Skin epidermis (tissue), 12 donors: ENCODE measurements at regions not wholly inside any gene's neighbourhood (a gene's known extent, or its start where the extent isn't known, plus 50 kb on each side); places are given as distances from the start of the nearest gene placed in this dataset.

Experiments
- H3K27ac ChIP-seq, 21 experiments: fragments of 200-600 bp; sonication (generic) in 11 of 21; one replicate each; pipeline ENCODE4 v1.5.0; 2020; ENCODE audit warnings: mild to moderate bottlenecking in 3 of 21, inconsistent platforms in 2 of 21, moderate library complexity in 2 of 21
- H3K4me3 ChIP-seq, 7 experiments: fragments of 200-600 bp; sonication (generic) in 2 of 7; one replicate each; pipeline ENCODE4 v1.5.0; 2020; ENCODE audit warnings: inconsistent platforms in 2 of 7, mild to moderate bottlenecking in 2 of 7, moderate library complexity in 1 of 7

DNA sequence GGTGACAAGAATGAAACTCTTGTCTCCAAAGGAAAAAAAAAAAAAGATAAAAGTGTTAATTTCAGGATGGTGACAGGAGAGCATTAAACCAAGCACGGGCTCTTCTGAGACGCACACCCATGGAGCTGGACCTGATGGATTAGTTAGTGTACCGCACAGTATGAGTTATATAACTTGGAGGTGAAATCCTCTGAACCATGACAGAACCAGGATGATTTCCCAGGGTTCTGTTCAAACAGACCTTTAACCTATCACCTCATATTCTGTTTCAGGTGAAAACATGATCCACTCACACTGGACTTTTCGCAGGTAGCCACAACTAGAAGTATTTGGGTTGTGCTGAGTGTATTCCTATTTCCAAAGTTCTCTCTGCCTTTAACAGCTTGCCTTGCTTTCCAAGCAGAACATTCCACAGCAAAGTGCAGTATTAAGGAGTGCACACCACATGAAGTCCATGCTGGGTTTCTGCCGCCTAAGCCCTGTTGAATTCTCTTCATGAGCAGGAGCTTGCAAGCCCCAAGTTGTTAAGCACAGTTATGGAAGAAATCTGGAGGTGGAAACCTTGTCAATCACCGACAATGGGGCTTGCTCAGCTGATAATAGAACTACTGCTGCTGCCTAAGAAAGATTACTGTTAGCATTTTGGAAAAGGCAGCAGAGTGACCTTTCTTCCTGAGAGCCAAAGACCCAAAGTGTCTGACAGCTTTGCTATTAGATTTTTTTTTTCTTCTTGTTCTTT, 461.7 kb downstream of the TLE1 start:
- Histone ChIP-seq H3K4me3 (no peak overlapping the region), H3K27ac (no peak overlapping the region)

DNA sequence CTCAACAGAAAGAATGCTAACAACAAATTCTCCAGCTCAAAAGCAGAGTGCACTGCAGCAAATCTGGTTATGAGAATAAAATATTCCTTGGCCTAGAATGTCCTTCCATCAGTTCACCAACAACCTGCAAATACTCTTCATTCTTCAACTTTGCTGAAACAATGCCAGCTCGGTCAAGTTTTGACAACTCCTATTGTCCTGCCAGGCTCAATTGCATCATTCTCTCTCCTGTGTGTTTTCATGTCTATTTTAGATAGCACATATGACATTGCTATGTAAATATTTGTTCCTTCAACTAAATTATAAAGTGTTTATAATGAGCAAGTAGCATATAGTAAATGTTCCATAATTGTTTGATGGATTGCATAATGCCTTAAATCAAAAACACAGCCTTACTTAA, 463.8 kb downstream of the TLE1 start:
- Histone ChIP-seq H3K4me3 (no peak overlapping the region), H3K27ac (no peak overlapping the region)

DNA sequence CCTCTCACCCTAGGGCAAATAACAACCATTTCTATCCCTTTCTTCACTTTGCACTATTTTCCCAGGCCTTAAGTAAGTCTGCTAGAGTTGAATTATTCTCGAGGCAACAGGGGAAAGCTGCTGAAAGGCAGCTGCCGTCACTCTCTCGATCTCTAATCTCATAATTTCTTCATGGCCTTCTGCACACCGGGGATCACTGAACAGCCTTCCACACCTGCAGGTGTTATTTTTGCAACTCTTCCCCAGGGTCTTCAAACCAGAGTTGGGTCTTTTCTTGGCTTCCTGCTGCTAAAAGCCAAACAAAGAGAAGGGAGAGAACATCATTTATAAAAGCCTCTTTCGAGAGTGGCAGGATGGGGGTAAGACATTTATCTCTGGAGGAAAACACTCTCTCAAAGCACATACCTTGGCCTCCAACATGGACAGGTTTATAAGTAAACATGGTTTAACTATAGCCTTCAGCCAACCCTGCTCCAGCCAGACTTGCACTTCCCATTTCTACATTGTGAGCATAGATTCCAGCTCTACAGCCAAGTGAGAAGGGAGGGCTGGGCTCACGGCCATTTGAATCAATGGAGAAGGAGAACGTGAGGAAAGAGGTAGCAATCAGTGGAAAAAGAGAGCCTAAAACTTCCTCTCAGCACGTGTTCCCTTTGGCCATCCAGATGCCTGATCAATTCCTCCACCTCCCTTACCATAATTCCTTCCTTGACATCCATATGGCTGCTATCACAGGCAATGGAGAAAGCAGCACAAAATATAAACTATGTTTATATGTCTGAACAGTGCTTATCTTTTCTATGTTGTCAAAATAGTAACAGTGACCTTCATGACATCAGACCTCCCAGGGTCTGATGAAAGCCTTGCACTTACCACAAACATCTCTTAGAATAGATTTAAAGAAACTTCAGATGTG, 464.9 kb downstream of the TLE1 start:
- H3K27ac ChIP-seq: peak overlapping the region in 1 of 21 experiments; percentile 30
- H3K4me3 ChIP-seq: no peak overlapping the region

DNA sequence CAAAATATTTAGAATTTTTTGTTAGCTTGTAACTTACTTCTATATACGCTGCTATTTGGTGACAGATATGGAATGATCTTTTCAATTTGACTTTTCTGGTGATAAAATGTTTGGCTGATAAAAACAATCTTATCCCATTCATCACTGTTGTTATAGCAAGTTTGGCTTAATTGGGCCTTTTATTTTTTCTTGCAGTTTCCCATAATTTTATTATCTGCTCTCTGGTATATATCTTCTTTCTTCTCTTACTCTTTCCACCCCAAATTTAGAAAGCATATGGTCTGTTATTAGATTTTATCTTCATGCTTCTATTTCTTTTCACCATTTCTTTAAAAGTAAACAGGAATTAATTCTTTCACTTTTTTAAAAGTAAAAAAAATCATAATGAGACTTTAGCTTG, 474.4 kb downstream of the TLE1 start:
- H3K4me3 ChIP-seq: no peak overlapping the region

DNA sequence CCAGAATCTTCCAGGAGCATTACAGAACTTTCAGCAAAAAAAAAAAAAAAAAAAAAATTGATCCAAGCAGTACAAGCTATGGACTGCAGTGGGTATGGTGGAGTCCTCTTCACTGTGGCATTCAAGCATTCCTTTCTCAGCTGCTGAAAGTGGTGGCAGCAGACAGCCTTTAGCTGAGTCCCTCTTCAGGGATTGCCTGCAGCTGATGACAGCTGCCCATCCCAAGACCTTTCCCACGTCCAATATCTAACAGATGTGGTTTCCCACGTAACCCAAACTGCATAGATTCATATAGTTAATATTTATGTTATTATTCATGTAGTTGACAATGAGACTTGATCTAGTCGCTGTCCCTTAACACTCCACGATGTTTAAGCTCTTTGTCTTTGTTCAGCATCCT, 475.9 kb downstream of the TLE1 start:
- H3K4me3 ChIP-seq: no peak overlapping the region
- no peak overlapping the region for H3K27ac ChIP-seq

More for the DNA sequence above, 474.4 kb downstream of the TLE1 start:
- no peak overlapping the region for H3K27ac ChIP-seq

DNA sequence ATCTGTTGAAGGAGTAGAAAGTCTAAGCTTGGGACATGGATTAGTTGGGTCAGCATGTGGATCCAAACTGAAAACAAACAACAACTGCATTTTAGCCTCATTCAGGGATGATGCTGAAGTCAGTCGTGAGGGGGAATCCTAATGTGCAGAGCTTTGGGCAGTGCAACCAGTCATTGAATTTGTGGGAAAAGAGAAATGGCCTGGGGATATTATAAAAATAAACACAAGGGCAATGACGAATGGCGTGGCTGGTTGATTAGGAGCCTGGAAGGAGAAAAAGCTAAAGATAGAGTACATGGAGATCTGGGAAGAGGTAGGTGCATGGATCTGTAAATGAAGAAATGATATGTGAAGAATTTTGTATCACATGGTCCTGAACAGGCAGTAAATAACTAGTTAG, 477.6 kb downstream of the TLE1 start:
- Histone ChIP-seq H3K4me3 (no peak overlapping the region), H3K27ac (no peak overlapping the region)

DNA sequence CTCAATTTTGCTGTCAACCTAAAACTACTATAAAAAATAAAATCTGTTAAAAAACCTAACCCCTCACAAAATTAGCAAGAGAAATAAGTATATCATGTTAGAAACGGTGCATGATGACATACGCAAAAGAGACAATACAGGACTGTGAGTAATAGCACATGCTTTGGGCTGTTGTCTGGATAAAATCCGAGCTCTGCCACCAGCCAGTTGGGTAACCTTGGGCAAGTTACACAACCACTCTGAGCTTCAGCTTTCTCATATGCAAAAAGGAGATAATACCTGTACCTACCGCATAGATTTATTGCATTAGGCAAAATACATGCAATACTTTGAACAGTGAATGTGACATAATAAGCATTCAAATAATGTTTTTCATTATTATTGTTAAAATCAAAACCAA, 481.7 kb downstream of the TLE1 start:
- no peak overlapping the region for H3K4me3 ChIP-seq
- no peak overlapping the region for H3K27ac ChIP-seq

DNA sequence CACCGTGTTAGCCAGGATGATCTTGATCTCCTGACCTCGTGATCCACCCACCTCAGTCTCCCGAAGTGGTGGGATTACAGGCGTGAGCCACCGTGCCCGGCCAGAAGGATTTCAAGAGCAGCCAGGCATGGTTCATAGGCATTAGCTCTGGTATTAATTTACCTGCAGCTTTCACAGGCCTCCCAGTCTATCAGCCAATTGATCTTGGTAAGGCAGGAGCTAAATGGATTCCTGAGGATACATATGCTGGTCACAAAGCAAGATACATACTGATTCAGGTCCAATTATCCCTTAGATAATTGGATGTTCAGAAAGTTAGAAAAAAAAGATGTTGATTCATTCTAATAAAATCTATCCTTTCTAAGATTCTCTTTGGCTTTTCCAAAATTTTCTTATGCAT, 487.1 kb downstream of the TLE1 start:
- Histone ChIP-seq H3K4me3 (no peak overlapping the region), H3K27ac (no peak overlapping the region)

DNA sequence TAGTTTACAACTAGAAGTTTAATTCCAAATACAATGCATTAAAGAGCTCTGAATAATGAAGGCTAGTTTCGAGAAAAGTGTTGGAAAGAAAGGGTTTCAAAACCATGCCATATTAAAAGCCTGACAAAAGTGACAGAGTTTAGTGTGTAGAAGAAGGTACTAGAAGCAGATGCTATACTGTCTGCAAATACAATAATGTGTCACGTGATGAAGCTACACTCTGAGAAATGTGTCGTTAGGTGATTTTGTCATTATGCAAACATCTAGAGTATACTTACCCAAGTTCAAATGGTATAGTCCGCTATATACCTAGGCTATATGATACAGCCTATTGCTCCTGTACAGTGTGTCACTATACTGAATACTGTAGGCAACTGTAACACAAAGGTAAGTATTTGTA, 494.1 kb downstream of the TLE1 start:
- H3K27ac ChIP-seq: no peak overlapping the region
- no peak overlapping the region for H3K4me3 ChIP-seq

DNA sequence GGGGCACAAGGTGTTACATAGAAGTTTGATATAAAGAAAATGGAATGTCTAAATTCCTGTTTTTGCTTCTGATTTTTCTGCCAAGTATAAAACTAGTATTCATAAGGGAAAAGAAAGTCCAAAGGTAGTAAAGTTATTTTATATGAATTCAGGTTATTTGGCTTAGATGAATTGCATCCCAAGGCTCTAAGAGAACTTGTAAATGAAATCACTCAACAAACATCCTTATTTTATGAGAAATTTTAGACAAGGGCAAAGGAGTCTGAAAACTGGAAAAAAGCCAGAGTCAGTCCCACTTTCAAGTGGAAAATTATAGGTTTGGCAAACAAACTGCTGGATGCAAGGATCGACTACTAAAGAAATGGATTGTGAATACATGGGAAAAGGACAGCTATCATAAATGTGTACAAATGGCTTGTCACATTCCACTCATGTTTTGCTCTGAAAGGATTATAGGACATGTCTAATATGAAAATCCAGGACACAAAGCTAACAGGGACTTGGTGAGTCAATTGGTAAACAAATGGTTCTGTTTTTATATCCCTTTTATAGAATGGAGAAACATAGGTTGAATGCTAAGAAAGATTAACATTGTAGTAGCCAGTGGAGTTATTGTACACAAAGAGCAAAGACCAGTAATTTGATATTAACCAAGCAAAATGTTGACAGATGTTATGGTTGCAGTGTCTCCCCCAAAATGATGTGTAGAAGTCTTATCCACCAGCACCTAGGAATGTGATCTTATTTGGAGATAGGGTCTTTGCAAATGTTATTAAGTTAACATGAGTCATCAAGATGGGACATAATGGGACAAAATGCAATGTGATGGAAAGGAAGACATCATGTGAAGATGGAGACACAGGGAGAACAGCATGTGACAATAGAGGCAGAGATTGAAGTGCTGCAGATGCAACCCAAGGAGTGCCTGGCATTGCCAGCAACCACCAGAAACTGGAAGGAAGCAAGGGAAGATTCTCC, 495.7 kb downstream of the TLE1 start:
- Histone ChIP-seq H3K4me3 (no peak overlapping the region), H3K27ac (no peak overlapping the region)

DNA sequence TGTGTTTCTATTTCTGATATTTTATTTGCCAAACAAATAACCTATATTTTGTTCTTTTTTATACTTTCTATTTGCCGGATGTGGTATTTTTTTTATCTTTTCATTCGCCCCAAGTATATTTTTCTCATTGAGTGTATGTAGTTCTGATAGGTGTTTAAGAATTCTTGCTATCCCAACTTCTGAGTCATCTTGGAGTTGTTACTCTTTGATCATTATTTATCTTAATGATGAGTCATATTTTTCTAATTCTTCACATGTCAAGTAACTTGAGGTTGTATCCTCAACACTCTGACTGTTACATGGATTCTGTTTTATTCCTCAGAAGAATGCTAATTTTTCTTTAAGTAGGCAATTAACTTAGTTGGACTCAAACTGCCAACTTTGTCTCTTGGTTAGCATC, 498.1 kb downstream of the TLE1 start:
- H3K4me3 ChIP-seq: no peak overlapping the region
- no peak overlapping the region for H3K27ac ChIP-seq

DNA sequence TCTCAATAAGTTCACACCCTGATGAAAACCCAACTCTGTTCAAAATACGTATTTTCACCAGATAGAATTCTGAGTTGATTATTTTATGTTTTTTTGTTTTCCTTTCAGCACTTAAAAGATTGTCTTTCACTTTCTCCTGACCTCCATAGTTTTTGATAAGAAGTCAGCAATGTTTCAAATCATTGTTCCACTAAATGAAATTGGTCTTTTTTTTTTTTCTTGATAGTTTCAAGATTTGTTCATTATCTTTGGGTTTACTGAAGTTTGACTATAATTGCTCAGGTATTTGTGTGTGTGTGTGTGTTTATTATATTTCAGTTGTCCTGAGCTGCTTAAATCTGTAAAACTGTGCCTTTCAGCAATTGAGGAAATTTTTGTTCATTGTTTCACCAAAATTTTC, 498.7 kb downstream of the TLE1 start:
- Histone ChIP-seq H3K27ac (no peak overlapping the region), H3K4me3 (no peak overlapping the region)

DNA sequence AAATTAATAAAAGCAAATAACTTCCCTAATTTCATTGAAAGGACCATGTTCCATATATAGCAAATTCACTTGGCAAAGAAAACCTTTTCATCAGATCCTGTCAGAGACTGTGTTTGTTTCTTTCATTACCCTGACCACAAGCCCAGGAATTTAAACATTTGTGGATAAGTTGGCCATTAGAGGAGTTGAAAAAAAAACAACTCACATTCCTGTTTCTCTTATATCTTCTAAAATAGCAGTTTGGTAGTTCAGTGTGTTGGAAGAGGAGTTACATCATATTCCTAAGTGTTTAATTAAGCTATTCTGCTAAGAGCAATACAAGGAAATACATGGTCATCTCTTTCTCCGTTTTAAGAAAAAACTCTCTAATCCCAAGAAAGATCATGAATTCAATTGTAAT, 505.6 kb downstream of the TLE1 start:
- no peak overlapping the region for H3K27ac ChIP-seq
- no peak overlapping the region for H3K4me3 ChIP-seq

DNA sequence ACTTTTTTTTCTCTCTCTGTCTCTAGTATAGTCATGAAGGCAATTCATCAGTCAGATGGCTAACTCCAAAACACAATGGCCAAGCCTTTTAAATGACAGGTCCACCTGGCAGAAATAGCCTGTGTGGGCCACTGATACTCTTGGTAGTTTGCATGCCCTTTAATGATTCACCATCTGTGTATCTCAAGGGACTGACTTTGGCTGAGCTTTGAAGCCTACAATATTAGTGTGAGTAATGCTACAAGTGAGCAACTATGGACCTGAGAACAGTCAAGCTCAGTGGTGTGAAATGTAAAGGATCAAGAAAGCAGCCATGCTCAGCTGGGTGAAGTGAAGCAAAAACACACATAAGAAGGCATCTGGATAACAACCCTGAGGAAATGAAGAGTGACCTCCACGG, 506.9 kb downstream of the TLE1 start:
- H3K27ac ChIP-seq: no peak overlapping the region
- no peak overlapping the region for H3K4me3 ChIP-seq

DNA sequence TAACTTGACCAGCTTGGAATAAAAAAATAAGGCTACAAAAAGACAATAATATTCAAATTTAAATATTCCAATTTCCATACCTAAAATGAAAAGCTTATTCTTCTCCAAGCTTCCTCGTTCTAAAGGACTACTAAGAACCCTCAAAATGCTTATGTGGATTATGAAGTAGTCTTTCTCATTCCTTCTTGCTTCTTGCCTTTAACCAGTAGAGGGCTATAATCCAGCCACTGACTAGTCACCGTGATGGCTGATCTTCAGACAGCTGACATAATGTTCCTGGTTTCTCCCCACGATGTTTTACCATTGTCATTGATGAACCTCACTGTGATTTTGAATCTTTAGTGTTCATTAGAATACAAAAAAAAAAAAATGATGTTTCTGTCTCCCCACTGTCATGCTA, 515.3 kb downstream of the TLE1 start:
- Histone ChIP-seq H3K27ac (no peak overlapping the region), H3K4me3 (no peak overlapping the region)

DNA sequence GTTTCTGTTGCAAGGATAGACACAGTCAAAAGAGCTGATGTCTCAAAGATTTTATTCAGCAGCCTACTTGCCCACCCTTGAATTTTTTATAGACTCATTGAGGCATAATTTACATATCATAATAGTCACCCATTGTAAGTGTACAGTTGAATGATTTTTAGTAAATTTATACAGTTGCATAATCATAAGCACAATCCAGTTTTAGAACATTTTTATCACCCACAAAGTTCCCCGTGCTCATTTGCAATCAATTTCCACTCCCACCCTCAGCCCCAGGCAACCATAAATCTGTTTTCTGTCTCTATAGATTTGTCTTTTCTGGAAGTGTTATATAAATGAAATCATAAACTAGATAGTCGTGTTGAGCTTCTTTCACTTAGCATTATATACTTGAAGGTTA, 517.7 kb downstream of the TLE1 start:
- Histone ChIP-seq H3K4me3 (no peak overlapping the region), H3K27ac (no peak overlapping the region)

DNA sequence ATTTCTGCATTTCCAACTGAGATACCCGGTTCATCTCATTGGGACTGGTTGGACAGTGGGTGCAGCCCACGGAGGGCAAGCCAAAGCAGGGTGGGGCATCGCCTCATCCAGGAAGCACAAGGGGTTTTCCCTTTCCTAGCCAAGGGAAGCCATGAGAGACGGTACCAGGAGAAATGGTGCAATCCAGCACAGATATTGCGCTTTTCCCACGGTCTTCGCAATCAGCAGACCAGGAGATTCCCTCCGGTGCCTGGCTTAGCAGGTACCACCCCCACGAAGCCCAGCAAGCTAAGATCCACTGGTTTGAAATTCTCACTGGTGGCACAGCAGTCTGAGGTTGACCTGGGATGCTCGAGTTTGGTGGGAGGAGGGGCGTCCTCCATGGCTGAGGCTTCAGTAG, 527.0 kb downstream of the TLE1 start:
- Histone ChIP-seq H3K27ac (no peak overlapping the region), H3K4me3 (no peak overlapping the region)

DNA sequence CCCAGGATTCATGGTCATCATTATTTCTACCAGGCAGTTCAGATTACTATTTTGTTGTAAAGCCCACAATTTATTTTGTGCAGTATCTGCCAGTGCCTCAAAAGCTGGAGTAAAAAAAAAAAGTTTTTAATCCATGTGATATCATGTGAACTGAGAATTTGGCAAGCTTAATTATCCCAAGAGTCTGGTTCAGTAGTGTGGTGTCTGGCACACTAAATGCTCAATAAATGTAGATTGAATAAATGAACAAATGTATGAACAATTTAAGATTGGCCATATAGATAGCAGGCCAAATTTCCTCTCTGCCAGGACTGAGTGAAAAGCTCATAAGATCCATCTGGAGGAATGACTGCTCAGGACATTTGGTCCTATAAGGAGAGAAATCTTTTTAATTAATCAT, 533.0 kb downstream of the TLE1 start:
- Histone ChIP-seq H3K27ac (no peak overlapping the region), H3K4me3 (no peak overlapping the region)

DNA sequence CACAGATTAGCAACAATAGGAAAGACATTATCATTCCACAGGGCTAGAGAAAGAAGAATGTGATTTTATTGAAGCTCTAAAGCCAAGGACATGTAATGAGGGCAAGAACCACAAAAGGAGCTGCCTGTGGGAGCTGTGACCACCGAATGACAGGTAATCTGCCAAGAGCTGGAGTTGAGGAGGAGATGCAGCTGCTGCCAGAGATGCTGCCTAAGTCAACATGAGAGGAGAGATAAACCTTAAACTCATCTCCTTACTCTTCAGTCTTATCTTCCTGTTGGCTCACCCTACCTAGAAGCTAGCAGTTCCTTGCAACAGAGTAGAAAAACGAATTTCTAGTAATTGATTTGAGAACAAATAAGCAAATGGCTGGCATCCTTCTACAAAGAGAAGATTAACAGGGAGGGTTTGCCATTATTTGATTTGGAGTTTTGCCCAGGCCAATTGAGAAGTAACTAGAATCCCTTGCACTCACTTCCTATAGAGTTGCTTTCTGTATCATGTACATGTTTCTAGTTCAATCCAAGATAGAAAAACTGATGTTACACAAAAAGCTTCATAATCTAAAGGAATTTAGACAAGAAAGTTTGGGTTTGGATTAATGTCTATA, 539.2 kb downstream of the TLE1 start:
- H3K27ac ChIP-seq: no peak overlapping the region
- H3K4me3 ChIP-seq: no peak overlapping the region
